Lower leg skin (tissue), 4 donors: ENCODE measurements at regions not wholly inside any gene's neighbourhood (a gene's known extent, or its start where the extent isn't known, plus 50 kb on each side); places are given as distances from the start of the nearest gene placed in this dataset.
"Not testable (repeated sequence)": the region's sequence is repeated elsewhere in the genome, so short reads cannot be mapped to it uniquely, and the experiment has no call there.

Experiments
- DNase-seq, 2 donors: peaks; one replicate each; pipeline ENCODE4 v3.0.0-alpha.2; 2019; ENCODE audit warnings: low spot score in 2 of 2
- H3K4me3 ChIP-seq: fragments of 200-600 bp; sonication (generic); 2 replicates; pipeline ENCODE4 v1.5.1; 2017; ENCODE audit warnings: mild to moderate bottlenecking, low read depth; ENCODE audit not compliant: poor library complexity, severe bottlenecking
- POLR2A ChIP-seq, 2 donors: fragments of 450-650 bp; IDR thresholded peaks; one replicate each; pipeline ENCODE4 v1.6.1; 2016 to 2017; ENCODE audit warnings: antibody characterized with exemption in 2 of 2, mild to moderate bottlenecking in 1 of 2, moderate library complexity in 1 of 2
- WGBS, 2 donors: methylation state at CpG; one replicate each; pipeline ENCODE4 v1.1.5; 2018; 5-methylcytosine and 5-hydroxymethylcytosine counted together
- intact Hi-C: fragments of 100-400 bp; cut with DNase I; formaldehyde crosslinking; loops from one replicate; pipeline ENCODE4 v1.15.0; 2023; ENCODE audit warnings: low total_unique reads
- TF ChIP-seq, protein P1 (sequence below), 3 donors: fragments of 450-650 bp; IDR thresholded peaks; one replicate each; pipeline ENCODE4 v1.5.1; 2016; ENCODE audit warnings: antibody characterized with exemption in 3 of 3, mild to moderate bottlenecking in 3 of 3, moderate library complexity in 2 of 3

DNA sequence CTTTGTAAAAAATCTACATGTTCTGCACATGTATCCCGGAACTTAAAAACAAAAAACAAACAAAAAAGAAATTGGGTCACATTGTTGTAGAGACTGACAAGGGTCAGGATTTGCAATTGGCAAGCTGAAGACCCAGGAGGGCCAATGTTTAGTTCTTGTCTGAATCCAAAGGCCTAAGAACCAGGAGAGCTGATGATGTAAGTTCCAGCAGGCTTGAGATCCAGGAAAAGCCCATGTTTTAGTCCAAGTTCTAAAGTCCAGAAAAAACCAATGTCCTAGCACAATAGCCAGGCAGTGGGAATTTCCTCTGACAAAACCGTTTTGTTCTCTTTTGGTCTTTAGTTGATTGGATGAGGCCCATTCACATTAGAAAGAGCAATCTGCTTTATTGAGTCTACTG is 244.9 kb downstream of the DMAC1 start:
- 72% methylated on average over 2 of the region's 2 CpGs for WGBS, 2 donors
- DNase-seq, result no peak
- intact Hi-C loops, result no loop called here
- TF ChIP-seq, protein P1, sequence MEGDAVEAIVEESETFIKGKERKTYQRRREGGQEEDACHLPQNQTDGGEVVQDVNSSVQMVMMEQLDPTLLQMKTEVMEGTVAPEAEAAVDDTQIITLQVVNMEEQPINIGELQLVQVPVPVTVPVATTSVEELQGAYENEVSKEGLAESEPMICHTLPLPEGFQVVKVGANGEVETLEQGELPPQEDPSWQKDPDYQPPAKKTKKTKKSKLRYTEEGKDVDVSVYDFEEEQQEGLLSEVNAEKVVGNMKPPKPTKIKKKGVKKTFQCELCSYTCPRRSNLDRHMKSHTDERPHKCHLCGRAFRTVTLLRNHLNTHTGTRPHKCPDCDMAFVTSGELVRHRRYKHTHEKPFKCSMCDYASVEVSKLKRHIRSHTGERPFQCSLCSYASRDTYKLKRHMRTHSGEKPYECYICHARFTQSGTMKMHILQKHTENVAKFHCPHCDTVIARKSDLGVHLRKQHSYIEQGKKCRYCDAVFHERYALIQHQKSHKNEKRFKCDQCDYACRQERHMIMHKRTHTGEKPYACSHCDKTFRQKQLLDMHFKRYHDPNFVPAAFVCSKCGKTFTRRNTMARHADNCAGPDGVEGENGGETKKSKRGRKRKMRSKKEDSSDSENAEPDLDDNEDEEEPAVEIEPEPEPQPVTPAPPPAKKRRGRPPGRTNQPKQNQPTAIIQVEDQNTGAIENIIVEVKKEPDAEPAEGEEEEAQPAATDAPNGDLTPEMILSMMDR (IDR thresholded peaks at IDR 0.05), result no peak
- no peak for TF ChIP-seq POLR2A (IDR thresholded peaks at IDR 0.05)
- no peak overlapping the region for H3K4me3 ChIP-seq

- intact Hi-C loops, DNase-seq, H3K4me3 ChIP-seq: not testable (repeated sequence)
- 69 to 91% methylated on average over 1 of the region's 1 CpG for WGBS, 2 donors
Observed at GRCh38 chr9:7552706-7553105, 246.9 kb downstream of the DMAC1 start.

- H3K4me3 ChIP-seq, result no peak overlapping the region
- intact Hi-C loops, result no loop called here
- DNase-seq, result no peak
- 43 to 54% methylated on average over 2 to 3 of the region's 3 CpGs for WGBS, 2 donors
- no peak for TF ChIP-seq POLR2A (IDR thresholded peaks at IDR 0.05)
- TF ChIP-seq, protein P1 (IDR thresholded peaks at IDR 0.05), result no peak
Observed at GRCh38 chr9:7549249-7549648, 250.3 kb downstream of the DMAC1 start.

- intact Hi-C loops, result no loop called here
- TF ChIP-seq, protein P1 (IDR thresholded peaks at IDR 0.05), result no peak
- TF ChIP-seq POLR2A (IDR thresholded peaks at IDR 0.05), result no peak
- 0 to 96% methylated on average over 1 of the region's 1 CpG for WGBS, 2 donors
Observed at GRCh38 chr9:7546261-7546660, 253.3 kb downstream of the DMAC1 start.

DNA sequence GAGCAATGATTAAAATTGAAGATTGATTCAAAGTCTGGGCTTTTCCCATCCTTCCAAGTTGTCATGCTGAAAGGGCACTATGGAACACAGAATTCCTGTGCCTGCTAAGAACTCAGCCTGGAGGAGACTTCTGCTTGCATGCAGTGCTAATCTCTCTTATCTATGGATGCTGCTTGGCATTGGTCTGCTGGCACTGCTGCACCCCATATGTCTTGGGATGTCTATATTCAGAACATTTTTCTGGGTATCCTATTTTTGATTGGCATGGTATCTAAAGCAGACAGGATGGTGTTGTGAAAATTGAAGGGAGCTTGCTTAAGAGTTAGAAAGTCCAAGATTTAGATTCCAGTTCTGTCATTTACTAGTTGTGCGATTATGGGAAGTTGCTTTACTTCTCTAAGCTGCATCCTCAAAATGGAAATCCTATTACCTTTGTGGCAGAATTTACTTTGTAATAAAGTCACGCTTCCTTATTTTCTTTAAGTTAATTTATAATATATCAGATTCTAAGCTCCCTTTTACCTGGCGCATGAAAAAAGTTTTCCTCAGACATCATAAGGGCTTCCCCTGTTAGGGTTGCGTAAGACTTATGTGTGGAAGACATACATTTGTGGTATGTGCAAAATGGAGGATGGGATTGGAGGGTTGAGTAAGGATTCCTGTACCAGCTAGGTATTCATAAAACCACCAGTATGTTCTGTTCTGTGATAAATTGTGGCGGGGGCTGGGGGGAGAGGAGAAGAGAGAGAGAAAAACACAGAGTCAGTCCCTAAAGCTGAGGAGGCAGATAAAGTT is 254.0 kb downstream of the DMAC1 start:
- no peak for DNase-seq
- intact Hi-C loops, result no loop called here
- TF ChIP-seq, protein P1 (IDR thresholded peaks at IDR 0.05), result no peak
- no peak for TF ChIP-seq POLR2A (IDR thresholded peaks at IDR 0.05)
- WGBS, 2 donors, result 95 to 97% methylated on average over 5 of the region's 5 CpGs
- no peak overlapping the region for H3K4me3 ChIP-seq

More at GRCh38 chr9:7546261-7546660, 253.3 kb downstream of the DMAC1 start:
- no peak for DNase-seq
- no peak overlapping the region for H3K4me3 ChIP-seq

DNA sequence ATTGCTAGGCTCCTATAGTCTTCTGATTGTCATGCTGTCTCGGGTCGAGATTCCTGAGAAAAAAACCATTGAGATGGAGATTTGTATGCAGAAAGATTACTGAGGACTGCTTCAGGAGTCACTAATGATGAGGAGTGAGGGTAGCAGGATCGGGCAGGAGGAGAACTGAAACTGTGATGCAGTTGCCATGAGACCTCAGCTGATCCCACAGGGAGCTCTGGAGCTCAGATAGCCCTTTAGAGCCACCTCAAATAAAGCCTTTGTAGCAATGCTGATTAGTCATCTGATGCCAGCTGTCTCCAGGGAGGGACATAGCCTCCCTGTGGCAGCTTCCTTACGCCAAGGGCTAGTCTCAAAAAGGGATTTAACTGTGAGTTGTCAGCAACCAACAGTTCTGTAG is 256.9 kb downstream of the DMAC1 start:
- TF ChIP-seq, protein P1 (IDR thresholded peaks at IDR 0.05), result no peak
- no peak for TF ChIP-seq POLR2A (IDR thresholded peaks at IDR 0.05)
- WGBS, 2 donors, result 71 to 82% methylated on average over 4 of the region's 4 CpGs
- no peak for DNase-seq
- intact Hi-C loops, result no loop called here
- H3K4me3 ChIP-seq, result no peak overlapping the region
